HepG2 (cell line): ENCODE measurements at regions not wholly inside any gene's neighbourhood (a gene's known extent, or its start where the extent isn't known, plus 50 kb on each side); places are given as distances from the start of the nearest gene placed in this dataset.

Experiments used
- AKAP8 ChIP-seq: sonication (generic); formaldehyde crosslinking; IDR thresholded peaks from 2 replicates; pipeline ENCODE4 v1.5.1; 2020; ENCODE audit warnings: mild to moderate bottlenecking, missing genetic modification reagents
- HMGXB3 ChIP-seq: sonication (generic); formaldehyde crosslinking; IDR thresholded peaks from 2 replicates; pipeline ENCODE4 v1.4.0; 2020; ENCODE audit warnings: missing genetic modification reagents, borderline replicate concordance
- JUND ChIP-seq: sonication (generic); formaldehyde crosslinking; IDR thresholded peaks from 2 replicates; pipeline ENCODE4 v1.8.0; 2022; ENCODE audit warnings: mild to moderate bottlenecking, missing genetic modification reagents
- MTA1 ChIP-seq: sonication (generic); formaldehyde crosslinking; IDR thresholded peaks from 2 replicates; pipeline ENCODE4 v1.4.0; 2020; ENCODE audit warnings: missing genetic modification reagents, mild to moderate bottlenecking, borderline replicate concordance
- MTA3 ChIP-seq: sonication (generic); formaldehyde crosslinking; IDR thresholded peaks from 2 replicates; pipeline ENCODE4 v1.4.0; 2020; ENCODE audit warnings: missing genetic modification reagents
- RNF219 ChIP-seq: sonication (generic); formaldehyde crosslinking; IDR thresholded peaks from 2 replicates; pipeline ENCODE4 v1.5.0; 2020; ENCODE audit warnings: mild to moderate bottlenecking, missing genetic modification reagents
- SAFB2 ChIP-seq: sonication (generic); formaldehyde crosslinking; IDR thresholded peaks from 2 replicates; pipeline ENCODE4 v1.5.1; 2020; ENCODE audit warnings: missing genetic modification reagents, low read depth, mild to moderate bottlenecking, borderline replicate concordance
- SALL2 ChIP-seq: sonication (generic); formaldehyde crosslinking; IDR thresholded peaks from 2 replicates; pipeline ENCODE4 v1.8.1; 2023; ENCODE audit warnings: mild to moderate bottlenecking, missing genetic modification reagents, inconsistent platforms
- SIN3B ChIP-seq: fragments of 150-350 bp; IDR thresholded peaks from 2 replicates; pipeline ENCODE4 v1.6.1; 2014; ENCODE audit warnings: low read length
- SRF ChIP-seq: IDR thresholded peaks from 2 replicates; pipeline ENCODE4 v1.6.1; 2011; ENCODE audit warnings: mild to moderate bottlenecking, low read depth, low read length, moderate library complexity
- ZNF142 ChIP-seq: sonication (generic); formaldehyde crosslinking; IDR thresholded peaks from 2 replicates; pipeline ENCODE4 v1.4.0; 2020; ENCODE audit warnings: missing genetic modification reagents
- ZNF143 ChIP-seq: sonication (generic); formaldehyde crosslinking; IDR thresholded peaks from 2 replicates; pipeline ENCODE4 v1.4.0; 2020; ENCODE audit warnings: missing genetic modification reagents
- ZNF543 ChIP-seq: sonication (generic); formaldehyde crosslinking; IDR thresholded peaks from 2 replicates; pipeline ENCODE4 v1.4.0; 2020; ENCODE audit warnings: mild to moderate bottlenecking, missing genetic modification reagents
- ZNF556 ChIP-seq: sonication (generic); formaldehyde crosslinking; IDR thresholded peaks from 2 replicates; pipeline ENCODE4 v1.4.0; 2020; ENCODE audit warnings: mild to moderate bottlenecking, missing genetic modification reagents, borderline replicate concordance
- ZNF569 ChIP-seq: sonication (generic); formaldehyde crosslinking; IDR thresholded peaks from 2 replicates; pipeline ENCODE4 v1.5.0; 2020; ENCODE audit warnings: mild to moderate bottlenecking, missing genetic modification reagents, moderate library complexity, borderline replicate concordance

- TF ChIP-seq ZNF142 (CRISPR knock-in tag), result no peak
- peak; percentile 10; the same call in 1 of the 2 replicates for TF ChIP-seq SAFB2 (CRISPR knock-in tag)
- TF ChIP-seq MTA3 (CRISPR knock-in tag), result no peak
- no peak for TF ChIP-seq SRF
- TF ChIP-seq ZNF556 (CRISPR knock-in tag), result peak; percentile 74; the same call in 1 of the 2 replicates
- TF ChIP-seq MTA1, result 0 out of 2 replicates have a peak, but pooled peaks have one; percentile 28
- TF ChIP-seq ZNF543, result peak; percentile 51; the same call in 1 of the 2 replicates
- no peak for TF ChIP-seq ZNF569 (CRISPR knock-in tag)
- TF ChIP-seq ZNF143 (CRISPR knock-in tag), result 0 out of 2 replicates have a peak, but pooled peaks have one; percentile 30
- TF ChIP-seq HMGXB3, result no peak
- TF ChIP-seq RNF219 (CRISPR knock-in tag), result no peak
- no peak; the same call in 1 of the 2 replicates for TF ChIP-seq SALL2 (CRISPR knock-in tag)
- TF ChIP-seq AKAP8 (CRISPR knock-in tag), result no peak
- TF ChIP-seq JUND (CRISPR knock-in tag), result peak; percentile 59; the same call in 1 of the 2 replicates
- TF ChIP-seq SIN3B, result no peak
Measured at GRCh38 chr12:114738460-114739184, 54.6 kb upstream of the TBX3 start (continued).
